ENCODE measurements at regions not wholly inside any gene's neighbourhood (a gene's known extent, or its start where the extent isn't known, plus 50 kb on each side); places are given as distances from the start of the nearest gene placed in this dataset.
"Not testable (repeated sequence)": the region's sequence is repeated elsewhere in the genome, so short reads cannot be mapped to it uniquely, and the experiment has no call there.

DNA sequence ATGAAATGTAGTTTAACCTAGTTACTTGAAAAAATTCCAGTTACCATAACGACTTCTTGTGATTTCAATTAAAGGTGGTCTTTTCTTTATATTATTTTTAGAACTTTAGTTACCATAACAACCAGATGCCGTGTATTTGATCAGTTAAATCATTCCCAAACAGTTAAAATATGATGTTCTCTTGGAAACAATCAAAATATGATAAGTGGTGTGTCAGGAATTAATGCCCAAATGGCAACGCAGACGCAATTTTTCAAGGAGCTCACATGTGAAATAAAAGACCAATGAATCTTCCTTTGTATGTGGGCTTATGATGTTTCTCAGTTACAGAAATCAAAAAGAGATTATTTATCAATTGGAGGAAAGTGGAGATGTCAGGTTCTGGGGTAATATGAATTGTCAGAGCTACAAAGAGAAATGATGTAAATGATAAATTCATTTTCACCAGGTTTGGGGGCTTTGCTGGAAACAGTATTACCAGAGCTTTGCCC is 189.1 kb upstream of the PARD3B start:
- DNase-seq (ENCODE audit: low read depth in 2 of 2) = no peak

DNA sequence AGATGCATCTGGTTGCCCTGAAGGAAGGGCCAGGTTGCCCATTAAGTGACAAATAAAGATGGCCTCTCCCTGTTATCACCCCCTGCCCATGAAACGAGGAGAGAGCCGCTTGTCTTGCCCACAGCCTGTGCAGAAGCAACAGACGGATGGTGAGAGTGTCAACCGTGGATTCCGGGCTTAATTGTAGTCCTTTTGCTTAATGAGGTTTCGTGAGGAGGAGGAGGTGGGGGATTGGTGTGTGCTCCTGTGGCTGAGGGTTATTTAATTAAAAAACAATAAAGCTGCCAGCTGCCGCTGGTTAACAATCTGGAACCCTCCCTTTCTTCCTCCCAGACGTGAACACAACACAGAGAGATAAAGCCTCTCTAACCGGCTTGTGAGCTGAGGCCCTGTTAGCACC is 188.0 kb upstream of the PARD3B start:
- no peak for DNase-seq (ENCODE audit: low read depth in 2 of 2)

DNA sequence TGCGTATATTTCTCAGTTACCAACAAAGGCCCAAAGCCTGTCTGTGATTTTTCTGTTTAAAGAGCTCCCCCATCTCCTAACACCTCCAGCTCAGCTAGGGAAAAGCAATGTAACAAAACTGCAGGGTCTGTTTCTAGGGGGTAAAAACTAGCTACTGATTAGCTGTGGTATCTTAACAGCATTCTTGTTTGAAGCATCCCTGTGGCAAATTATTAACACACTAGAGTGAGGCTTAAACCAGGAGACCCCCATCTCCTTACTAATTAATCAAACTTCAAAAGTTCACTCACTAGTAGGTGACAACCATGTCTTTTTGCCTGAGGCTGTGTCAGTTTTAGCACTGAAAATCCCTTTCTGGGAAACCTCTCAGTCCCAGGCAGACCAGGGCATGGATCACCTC is 186.2 kb upstream of the PARD3B start:
- no peak for DNase-seq (ENCODE audit: low read depth in 2 of 2)

DNA sequence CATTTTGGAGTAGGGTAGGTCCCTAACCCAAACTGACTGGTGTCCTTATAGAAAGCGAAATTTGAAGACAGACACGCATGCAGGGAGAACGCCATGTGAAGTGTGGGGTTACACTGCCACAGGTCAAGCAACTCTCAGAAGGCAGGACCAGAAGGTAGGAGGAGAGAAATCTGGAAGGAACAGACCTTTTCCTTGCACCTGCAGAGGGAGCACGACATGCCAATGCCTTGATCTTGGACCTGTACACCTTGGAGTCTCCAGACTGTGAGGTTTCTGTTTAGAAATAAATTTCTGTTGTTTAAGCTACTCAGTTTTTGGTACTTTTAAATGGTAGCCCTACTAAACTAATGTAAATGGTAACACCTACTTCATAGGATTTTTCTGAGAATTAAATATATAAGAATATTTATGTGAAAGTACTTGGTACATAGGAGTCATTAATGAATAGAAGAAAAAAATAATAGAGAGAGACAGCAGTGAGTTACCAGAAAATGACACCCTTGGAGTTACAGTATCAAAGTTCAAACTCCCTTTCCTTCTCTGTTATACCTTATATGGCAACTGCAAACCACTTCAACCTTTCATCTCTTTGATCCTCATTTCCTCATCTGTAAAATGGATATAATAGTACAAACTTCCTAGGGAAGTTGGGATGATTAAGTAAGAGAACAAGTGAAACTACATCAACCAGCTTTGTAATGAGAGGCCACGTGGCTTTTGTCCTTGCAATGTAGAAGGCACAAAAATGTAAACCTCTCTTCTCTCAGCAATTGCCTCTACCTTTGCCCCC is 184.9 kb upstream of the PARD3B start:
- DNase-seq (ENCODE audit: low read depth in 2 of 2) = no peak

- DNase-seq (ENCODE audit: low read depth in 2 of 2) = no peak
These were observed 183.5 kb upstream of the PARD3B start for GRCh38 chr2:204361738-204362137.

- no peak for DNase-seq (ENCODE audit: low read depth in 2 of 2)
These were observed 182.7 kb upstream of the PARD3B start for GRCh38 chr2:204362581-204362980.

GRCh38 chr2:204363513-204363912 is 181.8 kb upstream of the PARD3B start:
- DNase-seq (ENCODE audit: low read depth in 2 of 2) = no peak

GRCh38 chr2:204364860-204365535 is 180.3 kb upstream of the PARD3B start:
- no peak for DNase-seq (ENCODE audit: low read depth in 2 of 2)

DNA sequence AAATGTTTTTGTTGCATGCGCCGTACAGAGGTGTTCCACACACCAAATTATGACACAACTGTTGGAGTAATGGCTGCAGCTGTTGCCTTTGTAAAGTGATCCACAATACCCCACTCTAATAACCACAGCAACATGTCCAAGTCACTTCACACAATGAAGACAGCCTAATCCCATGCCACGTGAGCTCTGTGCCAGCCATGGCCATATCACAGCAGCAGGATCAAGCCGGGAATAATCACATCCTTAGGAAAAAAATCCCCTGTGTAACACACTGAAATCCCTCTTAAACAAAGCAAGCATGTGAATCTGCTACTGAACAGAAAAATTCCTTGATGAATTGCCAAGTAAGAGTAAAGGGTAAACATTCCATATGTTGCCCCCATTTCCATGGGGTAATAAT is 179.5 kb upstream of the PARD3B start:
- no peak for DNase-seq (ENCODE audit: low read depth in 2 of 2)

GRCh38 chr2:204367466-204367865 is 177.8 kb upstream of the PARD3B start:
- DNase-seq (ENCODE audit: low read depth in 2 of 2) = no peak

DNA sequence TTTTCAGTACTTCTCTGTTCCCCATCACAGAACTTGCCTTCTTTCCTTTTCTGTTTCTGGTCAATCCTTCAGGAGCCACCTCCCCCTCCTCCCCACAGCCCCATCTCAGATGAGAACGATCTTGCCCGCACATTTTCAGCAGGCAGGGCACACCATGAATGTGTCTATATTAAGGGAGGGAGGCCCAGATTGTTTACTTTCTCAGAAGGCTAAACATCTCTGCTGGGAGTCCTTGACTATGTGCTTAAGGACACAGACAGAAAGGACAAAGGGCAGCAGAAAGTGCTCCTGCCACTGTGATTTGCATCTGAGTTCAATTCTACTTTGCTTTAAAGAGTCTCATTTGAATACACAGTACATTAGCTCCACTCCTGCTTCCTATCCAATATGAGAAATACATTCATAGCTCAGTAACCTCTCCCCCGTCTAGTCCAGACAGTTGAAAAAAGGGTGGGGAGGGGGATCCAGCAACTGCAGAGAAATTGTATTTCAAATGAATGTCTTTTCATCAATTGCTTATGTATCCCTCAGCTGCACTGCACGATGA is 175.0 kb upstream of the PARD3B start:
- no peak for DNase-seq (ENCODE audit: low read depth in 2 of 2)

DNA sequence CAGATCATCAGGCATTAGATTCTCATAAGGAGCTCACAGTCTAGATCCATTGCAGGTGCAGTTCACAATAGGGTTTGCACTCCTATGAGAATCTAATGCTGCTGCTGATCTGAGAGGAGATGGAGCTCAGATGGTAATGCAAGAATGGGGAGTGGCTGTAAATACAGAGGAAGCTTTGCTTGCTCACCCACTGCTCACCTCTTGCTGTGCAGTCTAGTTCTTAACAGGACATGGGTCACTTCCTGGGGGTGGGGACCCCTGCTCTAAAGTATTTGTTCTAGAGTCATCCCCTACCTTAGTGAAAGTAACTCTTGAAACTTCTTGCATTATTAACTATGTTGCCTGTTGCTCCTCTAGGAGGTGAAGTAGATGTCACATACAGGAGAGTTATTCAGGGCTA is 171.3 kb upstream of the PARD3B start:
- no peak for DNase-seq (ENCODE audit: low read depth in 2 of 2)

- no peak for DNase-seq (ENCODE audit: low read depth in 2 of 2)
These were observed 165.0 kb upstream of the PARD3B start for GRCh38 chr2:204380141-204380881.

DNA sequence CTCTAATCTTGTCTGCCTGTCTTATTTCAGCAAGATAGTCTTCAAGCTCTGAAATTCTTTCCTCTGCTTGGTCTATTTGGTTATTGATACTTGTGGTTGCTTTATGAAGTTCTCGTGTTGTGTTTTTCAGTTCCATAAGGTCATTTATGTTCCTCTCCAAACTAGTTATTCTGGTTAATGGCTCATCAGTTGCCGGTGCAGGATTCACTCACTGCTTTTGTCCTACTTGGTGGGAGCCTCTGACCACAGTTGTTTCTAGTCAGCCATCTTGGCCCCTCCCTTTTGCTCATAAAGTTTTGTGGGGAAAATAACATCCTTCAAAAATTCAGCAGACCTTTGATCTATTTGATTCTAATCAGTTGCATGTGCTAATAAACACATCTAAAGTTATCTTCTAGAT is 158.6 kb upstream of the PARD3B start:
- DNase-seq (ENCODE audit: low read depth in 2 of 2) = no peak

DNA sequence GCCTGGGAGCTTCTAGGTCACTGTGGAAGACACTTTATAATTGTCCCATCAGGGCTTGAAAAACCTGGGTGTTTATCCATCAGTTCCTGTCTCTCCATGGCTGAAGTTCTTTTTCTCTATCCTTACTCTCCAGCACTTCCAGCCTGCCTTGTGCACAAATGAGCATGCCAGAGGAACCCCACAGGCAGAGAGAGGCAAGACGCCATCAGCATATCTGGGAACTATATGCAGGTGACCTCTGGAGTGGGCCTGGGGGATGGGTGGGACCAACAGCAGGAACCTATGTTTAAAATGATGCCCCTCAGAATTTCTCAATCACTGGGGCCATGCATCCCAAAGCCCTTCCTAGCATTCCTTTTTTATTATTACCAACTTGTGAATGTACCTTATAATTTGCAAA is 156.2 kb upstream of the PARD3B start:
- no peak for DNase-seq (ENCODE audit: low read depth in 2 of 2)

- no peak for DNase-seq (ENCODE audit: low read depth in 2 of 2)
These were observed 155.4 kb upstream of the PARD3B start for GRCh38 chr2:204389856-204390255.

DNA sequence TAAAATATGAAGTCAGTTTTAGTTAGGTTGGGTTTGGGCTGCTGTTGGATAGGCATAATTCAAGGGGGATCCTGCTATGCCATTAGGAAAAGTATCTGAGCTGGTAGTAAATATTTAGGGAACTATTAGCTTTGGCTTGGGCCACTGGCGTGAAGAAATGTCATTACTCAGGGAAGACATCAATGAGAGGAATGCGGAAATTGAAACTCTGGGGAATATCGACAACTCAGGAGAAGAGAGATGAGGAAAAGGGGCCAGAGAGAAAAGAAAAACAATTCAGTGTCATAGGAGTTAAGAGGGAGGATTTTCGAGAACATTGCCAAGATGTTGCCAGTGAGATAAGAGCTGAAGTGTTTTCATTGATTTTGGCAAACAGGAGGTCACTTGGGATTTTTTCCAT is 149.7 kb upstream of the PARD3B start:
- DNase-seq (ENCODE audit: low read depth in 2 of 2) = no peak

DNA sequence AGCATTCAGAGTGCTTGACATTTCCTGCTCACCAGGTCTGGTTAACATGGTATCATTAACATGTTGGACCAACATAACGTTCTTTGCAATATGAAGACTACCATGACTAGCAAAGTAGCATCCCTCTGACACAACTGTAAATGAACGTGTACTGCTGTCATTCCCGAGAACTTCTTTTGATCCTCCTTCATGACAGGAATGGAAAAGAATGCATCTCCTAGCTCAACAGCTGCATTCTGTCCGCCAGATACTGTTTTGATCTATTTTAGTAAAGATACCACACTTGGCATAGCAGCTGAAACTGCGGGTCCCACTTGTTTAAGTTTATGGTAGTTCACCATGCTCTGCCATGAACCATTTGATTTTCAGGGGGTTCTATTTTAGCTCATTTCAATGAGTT is 144.2 kb upstream of the PARD3B start:
- no peak for DNase-seq (ENCODE audit: low read depth in 2 of 2)

DNA sequence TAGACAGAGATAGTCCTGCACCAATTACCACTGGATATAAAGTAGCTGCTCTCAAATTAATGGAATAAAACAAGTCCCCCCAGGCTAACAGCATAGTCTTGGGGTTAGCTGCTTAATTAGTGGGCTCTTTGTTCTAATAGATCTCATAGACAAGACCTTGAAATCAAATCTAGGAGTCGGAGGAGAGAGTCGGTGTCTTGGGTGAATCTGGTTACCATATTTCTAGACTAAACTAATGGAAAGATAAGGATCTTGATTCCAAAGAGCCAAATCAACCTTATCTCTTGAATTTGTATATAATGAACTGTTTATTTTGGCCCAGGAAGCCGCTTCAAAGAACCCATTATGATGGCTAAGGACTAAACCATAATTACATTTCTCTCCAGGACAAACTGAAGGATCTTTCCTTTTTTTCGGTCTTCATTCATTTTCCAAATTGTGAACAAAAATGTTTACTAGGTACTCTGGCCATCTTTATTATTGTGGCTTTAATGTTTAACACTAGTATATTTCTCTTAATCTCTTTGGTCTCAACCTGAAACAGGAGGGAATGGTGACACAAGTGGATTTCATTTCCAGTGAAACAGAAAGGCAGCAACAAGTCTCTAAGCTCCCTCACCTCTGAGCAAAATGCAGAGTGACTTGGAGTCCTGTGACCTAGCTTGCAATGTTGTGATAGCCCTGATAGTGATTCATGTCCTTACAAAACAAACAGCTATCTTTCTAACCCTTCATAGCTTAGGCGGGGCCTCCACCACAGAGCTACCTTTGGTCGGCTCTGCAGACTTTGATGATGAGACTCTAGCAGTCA is 137.9 kb upstream of the PARD3B start:
- no peak for DNase-seq (ENCODE audit: low read depth in 2 of 2)

DNA sequence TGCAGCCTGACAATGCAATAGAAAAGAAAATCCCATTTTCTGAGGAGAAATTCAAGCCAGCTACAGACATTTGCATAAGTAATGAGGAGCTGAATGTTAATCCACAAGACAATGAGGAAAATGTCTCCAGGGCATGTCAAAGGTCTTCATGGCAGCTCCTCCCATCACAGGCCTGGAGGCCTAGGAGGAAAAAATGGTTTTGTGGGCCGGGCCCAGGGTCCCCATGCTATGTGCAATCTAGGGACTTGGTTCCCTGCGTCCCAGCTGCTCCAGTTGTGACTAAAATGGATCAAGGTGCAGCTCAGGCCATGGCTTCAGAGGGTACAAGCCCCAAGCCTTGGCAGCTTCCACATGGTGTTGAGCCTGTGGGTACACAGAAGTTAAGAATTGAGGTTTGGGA is 132.5 kb upstream of the PARD3B start:
- DNase-seq (ENCODE audit: low read depth in 2 of 2) = not testable (repeated sequence)

- DNase-seq (ENCODE audit: low read depth in 2 of 2) = no peak
These were observed 129.7 kb upstream of the PARD3B start for GRCh38 chr2:204415406-204416181.

Measured in stimulated activated CD8-positive, alpha-beta memory T cell treated with anti-CD3 and anti-CD28 coated beads, Interleukin-2, amount 100 ng/mL, for 48 hours (primary cell).